Embryonic facial prominence (tissue), 1 donor: ENCODE measurements at regions not wholly inside any gene's neighbourhood (a gene's known extent, or its start where the extent isn't known, plus 50 kb on each side); places are given as distances from the start of the nearest gene placed in this dataset.
"Not testable (repeated sequence)": the region's sequence is repeated elsewhere in the genome, so short reads cannot be mapped to it uniquely, and the experiment has no call there.

Experiments
- DNase-seq: peaks from one replicate; pipeline ENCODE4 v3.0.0-alpha.2; 2016; ENCODE audit errors: extremely low spot score

DNA sequence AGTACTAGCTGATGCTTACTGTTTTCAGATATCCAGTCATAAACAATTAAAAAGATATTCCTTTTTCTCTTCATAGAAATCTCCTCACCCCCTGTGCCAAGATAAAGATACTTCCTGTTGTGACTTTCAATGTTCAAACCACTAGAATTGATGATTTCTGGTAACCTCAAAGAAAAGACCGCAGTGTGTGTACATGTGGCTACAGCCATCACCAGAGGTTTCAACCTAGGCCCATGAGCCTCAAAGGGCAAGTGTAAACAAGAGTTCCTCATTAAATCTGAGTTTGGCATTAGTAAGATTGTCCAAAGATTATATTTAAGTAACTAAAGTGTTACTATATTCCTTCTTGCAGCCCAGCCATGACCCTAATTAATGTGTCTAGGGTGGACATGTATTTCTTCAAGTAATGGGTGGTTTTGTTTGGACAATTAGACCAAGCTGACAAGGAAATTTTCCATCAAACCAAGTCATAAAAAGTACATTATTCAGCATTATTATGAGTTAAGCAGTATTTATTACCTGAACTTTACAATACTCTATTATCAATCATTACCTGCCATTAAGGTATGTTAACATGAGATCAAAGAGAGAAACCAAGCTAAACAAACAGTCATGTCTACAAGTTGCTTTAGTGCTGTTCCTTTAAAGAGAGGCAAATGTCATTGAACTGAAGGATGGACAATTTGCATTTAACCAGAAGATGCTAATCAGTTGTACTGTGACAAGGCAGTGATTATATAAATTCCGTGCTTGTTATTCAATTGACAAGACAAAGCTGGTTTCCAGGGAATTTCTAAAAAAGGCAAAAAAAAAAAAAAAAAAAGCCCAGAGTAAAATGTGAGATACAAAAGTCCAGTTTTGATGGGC is 382.7 kb downstream of the LNPK start:
- DNase-seq = no peak

- DNase-seq = no peak
These were observed 389.8 kb downstream of the LNPK start for GRCh38 chr2:175612280-175612679.

DNA sequence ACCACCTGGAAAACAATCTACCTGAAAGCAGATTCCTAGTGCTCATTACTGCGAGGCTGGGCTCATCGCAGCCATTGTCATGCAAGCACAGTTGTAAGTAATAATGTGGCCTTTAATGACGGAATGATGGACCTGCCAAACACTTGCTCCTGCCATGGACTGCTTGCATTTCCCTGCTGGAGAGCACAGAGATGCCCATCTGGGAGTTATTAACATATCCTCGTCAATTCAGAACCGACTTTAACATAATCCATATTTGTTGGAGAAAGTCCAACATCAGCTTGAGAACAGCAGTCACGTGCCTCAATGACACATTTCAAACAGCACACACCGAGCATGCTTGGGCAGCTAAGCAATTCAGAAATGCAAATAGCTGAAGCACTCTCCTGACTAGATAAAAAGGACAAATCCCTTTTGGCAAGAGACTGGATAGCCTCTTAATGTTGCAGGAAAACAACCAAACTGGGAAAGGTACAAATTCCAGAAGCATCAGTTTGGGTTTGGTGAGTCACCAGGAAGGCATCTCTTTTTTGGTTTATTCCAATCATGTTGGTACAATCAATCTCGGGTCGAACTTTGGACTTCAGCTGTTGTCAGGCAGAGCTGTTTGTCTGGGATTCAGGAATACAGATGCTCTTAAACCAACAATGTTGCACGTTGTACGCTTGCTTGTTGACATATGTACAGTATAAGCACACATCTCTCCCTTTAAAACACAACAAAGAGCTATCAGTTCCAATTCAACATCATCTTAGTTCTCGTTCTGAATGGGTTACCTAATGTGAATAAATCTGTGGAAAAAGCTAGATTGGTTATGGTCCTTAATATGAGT is 395.8 kb downstream of the LNPK start:
- DNase-seq = peak; percentile 85

DNA sequence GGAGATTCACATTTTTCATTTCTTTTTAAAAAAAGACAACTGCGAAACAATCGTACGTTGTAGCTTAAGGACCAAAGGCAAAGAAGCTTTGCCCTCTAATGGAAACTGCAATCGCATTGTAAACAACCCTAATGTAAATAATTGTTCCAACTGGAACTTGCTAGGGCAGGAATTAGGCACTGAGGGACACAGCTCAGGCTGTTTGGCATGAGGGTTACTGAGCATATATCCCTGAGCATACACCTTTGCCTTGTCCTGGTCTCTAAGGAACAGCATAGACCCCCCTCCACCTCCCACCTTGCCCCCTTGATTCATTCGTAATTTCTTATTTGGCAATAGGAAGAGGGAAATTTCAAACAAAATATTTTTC is 396.4 kb downstream of the LNPK start:
- DNase-seq = no peak

- no peak for DNase-seq
These were observed 400.1 kb downstream of the LNPK start for GRCh38 chr2:175601969-175602368.

- DNase-seq = no peak
These were observed 401.9 kb downstream of the LNPK start for GRCh38 chr2:175599966-175600831.

- DNase-seq = no peak
These were observed 404.8 kb downstream of the LNPK start for GRCh38 chr2:175597286-175597685.

GRCh38 chr2:175595139-175595538 is 406.9 kb downstream of the LNPK start:
- DNase-seq = no peak

DNA sequence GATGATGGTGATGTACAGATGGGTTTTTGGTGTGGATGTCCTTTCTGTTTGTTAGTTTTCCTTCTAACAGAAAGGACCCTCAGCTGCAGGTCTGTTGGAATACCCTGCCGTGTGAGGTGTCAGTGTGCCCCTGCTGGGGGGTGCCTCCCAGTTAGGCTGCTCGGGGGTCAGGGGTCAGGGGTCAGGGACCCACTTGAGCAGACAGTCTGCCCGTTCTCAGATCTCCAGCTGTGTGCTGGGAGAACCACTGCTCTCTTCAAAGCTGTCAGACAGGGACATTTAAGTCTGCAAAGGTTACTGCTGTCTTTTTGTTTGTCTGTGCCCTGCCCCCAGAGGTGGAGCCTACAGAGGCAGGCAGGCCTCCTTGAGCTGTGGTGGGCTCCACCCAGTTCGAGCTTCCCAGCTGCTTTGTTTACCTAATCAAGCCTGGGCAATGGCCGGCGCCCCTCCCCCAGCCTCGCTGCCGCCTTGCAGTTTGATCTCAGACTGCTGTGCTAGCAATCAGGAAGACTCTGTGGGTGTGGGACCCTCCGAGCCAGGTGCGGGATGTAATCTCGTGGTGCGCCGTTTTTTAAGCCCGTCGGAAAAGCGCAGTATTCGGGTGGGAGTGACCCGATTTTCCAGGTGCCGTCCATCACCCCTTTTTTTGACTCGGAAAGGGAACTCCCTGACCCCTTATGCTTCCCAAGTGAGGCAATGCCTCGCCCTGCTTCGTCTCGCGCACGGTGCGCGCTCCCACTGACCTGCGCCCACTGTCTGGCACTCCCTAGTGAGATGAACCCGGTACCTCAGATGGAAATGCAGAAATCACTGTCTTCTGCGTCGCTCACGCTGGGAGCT is 408.2 kb downstream of the LNPK start:
- DNase-seq = not testable (repeated sequence)

DNA sequence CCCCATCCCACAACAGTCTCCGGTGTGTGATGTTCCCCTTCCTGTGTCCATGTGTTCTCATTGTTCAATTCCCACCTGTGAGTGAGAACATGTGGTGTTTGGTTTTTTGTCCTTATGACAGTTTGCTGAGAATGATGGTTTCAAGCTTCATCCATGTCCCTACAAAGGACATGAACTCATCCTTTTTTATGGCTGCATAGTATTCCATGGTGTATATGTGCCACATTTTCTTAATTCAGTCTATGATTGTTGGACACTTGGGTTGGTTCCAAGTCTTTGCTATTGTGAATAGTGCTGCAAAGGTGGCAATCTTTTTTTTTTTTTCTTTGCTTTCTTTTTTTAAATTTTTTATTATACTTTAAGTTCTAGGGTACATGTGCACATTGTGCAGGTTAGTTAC is 406.7 kb upstream of the ATP5MC3 start:
- DNase-seq = not testable (repeated sequence)

- DNase-seq = no peak
These were observed 404.0 kb upstream of the ATP5MC3 start for GRCh38 chr2:175585496-175585895.

DNA sequence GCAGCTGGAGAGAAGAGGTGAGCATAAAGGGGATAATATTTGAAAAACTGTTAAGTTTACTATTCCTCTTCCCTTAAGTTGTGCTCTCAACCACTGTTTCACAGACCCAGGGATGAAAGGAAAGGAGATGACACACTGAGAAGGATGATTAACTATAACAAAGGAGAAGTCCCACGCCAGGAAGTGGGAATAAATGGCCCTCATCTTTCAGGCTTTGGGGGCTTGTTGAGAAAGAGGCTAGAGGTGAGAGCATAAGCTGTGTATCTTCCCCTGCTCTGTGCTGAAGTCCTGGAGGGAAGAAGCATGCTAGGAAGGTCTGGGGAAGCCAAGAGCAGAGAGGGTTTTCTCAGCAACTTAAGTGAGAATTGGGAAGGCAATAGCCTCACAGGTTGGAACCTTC is 399.1 kb upstream of the ATP5MC3 start:
- no peak for DNase-seq

- no peak for DNase-seq
These were observed 398.1 kb upstream of the ATP5MC3 start for GRCh38 chr2:175579646-175580045.

DNA sequence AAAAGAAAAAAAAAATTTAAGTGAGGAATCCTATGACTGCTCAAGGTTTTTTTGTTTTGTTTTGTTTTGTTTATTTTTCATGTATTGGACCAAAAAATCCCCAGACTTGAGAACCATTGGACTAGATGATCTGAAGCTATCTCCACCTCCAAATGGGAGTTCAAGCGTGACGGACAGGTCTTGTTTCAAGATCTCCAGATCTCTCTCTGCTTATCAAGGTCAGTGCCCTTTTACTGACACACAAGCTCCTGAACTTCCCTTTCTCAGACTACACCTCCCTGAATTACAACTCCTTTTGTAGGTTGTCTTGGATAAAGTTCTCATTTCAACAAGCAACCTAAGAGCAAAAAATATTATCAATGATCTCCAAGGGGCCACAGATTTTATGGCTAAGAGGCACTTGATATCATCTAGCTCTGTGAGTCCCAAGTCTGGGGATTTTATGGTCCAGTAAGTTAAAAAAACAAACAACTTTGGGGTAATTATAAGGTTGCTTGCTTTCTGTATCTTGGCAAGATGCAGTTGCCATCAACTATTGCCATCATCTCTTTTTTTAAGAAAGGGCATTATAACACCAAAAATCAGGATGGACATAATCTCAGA is 396.0 kb upstream of the ATP5MC3 start:
- no peak for DNase-seq

DNA sequence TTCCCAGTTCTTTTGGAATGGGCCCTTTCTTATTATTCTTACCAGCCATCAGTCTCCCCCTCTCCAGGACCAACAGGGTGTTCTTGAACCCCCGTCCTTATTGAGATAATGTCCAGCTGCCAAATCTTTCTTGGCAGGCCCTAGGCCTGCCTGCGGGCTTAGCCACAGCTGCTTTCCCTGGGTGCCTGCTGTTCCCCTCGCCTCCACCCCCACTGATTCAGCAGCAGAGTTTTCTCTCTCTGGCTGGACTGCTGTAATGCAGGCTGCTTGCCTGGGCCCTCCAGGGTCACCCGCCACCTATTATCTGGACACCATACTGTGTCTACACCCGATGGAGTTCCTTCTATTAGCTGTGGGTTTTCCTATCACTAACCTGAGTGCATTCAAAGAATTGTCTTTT is 395.4 kb upstream of the ATP5MC3 start:
- DNase-seq = no peak

DNA sequence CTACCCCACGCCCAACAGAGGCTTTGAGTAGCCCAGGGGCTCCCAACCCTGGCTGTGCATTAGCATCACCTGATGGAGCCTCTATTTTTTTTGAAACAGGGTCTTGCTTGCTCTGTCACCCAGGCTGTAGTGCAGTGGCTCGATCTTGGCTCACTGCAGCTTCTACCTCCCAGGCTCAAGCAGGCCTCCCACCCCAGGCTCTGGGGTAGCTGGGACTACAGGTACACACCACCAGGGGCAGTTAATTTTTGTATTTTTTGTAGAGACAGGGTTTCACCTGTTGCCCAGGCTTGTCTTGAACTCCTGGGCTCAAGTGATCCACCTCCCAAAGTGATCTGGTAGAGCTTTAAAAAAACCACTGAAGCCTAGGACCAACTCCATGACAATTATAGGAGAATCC is 394.8 kb upstream of the ATP5MC3 start:
- no peak for DNase-seq

GRCh38 chr2:175575346-175576258 is 394.1 kb upstream of the ATP5MC3 start:
- no peak for DNase-seq

GRCh38 chr2:175574069-175574468 is 392.6 kb upstream of the ATP5MC3 start:
- DNase-seq = no peak

GRCh38 chr2:175571078-175571653 is 389.7 kb upstream of the ATP5MC3 start:
- DNase-seq = no peak
